ENCODE measurements at regions not wholly inside any gene's neighbourhood (a gene's known extent, or its start where the extent isn't known, plus 50 kb on each side); places are given as distances from the start of the nearest gene placed in this dataset.

DNA sequence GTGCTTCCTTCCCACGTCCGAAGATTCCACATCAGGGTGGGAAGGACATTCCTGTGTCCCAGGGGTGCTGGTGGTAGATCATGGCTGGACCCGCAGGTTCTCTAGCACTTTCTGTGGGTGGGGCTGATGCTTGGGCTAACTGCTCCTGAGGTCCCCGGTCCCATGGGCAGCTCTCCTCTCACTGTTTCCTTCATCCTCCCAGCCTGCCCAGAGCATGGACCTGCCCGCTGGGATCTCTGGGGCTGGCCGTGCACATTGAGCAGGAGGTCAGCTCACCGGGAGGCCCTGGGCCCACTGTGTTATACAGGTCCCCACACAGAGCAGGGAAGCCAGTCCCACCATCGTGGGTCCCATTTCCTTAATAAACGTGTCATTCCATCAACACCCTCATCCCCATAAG is 502.3 kb downstream of the TCERG1L start:
- TF ChIP-seq, protein P1, sequence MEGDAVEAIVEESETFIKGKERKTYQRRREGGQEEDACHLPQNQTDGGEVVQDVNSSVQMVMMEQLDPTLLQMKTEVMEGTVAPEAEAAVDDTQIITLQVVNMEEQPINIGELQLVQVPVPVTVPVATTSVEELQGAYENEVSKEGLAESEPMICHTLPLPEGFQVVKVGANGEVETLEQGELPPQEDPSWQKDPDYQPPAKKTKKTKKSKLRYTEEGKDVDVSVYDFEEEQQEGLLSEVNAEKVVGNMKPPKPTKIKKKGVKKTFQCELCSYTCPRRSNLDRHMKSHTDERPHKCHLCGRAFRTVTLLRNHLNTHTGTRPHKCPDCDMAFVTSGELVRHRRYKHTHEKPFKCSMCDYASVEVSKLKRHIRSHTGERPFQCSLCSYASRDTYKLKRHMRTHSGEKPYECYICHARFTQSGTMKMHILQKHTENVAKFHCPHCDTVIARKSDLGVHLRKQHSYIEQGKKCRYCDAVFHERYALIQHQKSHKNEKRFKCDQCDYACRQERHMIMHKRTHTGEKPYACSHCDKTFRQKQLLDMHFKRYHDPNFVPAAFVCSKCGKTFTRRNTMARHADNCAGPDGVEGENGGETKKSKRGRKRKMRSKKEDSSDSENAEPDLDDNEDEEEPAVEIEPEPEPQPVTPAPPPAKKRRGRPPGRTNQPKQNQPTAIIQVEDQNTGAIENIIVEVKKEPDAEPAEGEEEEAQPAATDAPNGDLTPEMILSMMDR (IDR thresholded peaks at IDR 0.05; ENCODE audit: low read depth, low read length): no peak
- no peak for DNase-seq (ENCODE audit: low read depth in 2 of 2)
- no peak overlapping the region for H3K4me3 ChIP-seq (replicated peaks in 1 of 2; ENCODE audit: low read depth in 2 of 2, low read length in 2 of 2)

DNA sequence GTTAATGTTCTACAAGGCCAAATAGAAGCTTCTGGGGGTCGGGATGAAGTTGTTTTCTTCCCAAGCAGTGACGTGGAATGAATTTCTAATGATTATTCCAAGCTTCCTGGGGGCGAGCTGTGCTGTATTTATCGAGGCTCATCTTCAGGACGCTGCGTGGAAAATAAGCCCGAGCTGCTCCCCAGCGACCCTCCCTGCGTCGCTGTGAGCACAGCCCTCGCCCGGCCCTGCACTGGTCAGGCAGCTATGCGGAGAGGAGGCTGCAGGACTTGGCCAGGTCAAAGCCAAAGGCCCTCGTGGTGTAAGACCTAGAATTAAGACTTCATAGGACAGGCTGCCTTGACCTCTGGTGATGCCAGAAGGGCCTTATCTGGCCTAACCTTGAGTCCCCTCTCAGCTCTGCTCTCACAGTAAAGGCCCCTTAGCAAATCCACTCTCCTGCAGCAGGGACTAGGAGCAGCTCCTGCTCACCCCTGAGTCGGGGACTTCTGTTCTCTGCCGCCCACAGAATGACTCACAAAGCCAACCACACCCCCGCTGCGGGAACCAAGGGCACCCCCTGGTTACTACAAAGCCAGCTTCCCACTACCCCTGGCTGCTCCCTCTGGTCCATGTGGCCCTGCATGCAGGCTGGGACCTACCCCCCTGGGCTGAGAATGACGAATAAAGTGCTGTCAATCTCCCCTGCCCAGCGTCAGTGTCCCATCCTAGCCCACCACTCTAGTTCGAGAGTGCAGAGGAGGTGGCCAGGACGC is 501.6 kb downstream of the TCERG1L start:
- TF ChIP-seq, protein P1 (IDR thresholded peaks at IDR 0.05; ENCODE audit: low read depth, low read length): no peak
- no peak overlapping the region for H3K4me3 ChIP-seq (replicated peaks in 1 of 2; ENCODE audit: low read depth in 2 of 2, low read length in 2 of 2)
- DNase-seq (ENCODE audit: low read depth in 2 of 2): no peak

DNA sequence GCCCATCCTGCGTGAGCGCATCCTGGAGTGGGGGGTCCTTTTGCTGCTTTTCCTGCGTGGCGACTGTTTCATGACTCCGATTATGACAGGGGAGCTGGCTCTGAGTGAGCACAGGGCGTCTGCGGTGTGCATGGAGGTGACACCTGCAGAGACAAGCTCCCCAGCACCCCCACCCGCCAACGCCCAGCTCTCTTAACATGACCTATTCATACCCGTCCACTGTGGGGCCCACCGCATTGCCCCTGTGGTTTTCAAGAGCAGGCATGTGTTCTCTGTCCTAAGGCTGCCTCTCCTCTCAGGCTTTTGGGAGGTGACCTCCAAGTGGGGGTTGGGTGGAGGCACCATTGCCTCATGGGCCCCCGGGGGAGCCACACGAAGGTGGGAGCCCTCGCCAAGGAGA is 500.7 kb downstream of the TCERG1L start:
- no peak overlapping the region for H3K4me3 ChIP-seq (replicated peaks in 1 of 2; ENCODE audit: low read depth in 2 of 2, low read length in 2 of 2)
- TF ChIP-seq, protein P1 (IDR thresholded peaks at IDR 0.05; ENCODE audit: low read depth, low read length): no peak
- no peak for DNase-seq (ENCODE audit: low read depth in 2 of 2)

DNA sequence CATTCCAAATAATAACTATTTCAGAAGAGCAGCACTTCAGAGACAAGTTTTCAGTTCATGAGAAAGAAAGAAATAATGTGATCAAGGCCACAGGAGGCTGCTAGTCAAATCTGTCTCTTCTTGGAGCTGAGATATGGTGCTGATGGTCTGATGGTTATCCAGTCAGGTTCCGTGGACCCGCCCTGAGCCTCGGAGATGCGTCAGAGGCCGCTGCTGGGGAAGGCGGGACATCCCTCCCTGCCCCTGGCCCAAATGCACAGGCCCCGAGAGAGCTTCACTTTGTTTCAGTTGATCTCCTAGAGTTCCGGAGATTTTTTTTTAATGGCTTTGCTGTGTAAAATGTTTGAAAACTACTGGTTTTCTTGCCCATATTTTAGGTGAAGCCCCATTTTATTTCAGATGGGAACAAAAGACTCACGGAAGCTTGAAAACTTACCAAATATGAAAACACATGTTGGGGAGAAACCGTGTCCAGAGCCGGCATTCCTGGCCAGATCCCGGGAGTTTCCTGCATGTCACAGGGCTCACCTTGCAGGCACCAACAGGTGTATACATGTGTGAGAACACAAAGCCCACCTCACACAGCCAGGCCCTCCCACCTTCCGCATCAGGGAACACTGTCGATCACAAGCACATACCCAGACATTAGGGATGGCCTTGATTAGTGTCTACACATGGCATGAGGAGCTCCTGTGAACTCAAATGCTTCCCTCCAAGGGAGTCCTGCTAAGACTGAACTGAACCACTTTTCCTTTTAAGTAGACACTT is 499.0 kb downstream of the TCERG1L start:
- TF ChIP-seq, protein P1 (IDR thresholded peaks at IDR 0.05; ENCODE audit: low read depth, low read length): no peak
- DNase-seq (ENCODE audit: low read depth in 2 of 2): no peak
- no peak overlapping the region for H3K4me3 ChIP-seq (replicated peaks in 1 of 2; ENCODE audit: low read depth in 2 of 2, low read length in 2 of 2)

DNA sequence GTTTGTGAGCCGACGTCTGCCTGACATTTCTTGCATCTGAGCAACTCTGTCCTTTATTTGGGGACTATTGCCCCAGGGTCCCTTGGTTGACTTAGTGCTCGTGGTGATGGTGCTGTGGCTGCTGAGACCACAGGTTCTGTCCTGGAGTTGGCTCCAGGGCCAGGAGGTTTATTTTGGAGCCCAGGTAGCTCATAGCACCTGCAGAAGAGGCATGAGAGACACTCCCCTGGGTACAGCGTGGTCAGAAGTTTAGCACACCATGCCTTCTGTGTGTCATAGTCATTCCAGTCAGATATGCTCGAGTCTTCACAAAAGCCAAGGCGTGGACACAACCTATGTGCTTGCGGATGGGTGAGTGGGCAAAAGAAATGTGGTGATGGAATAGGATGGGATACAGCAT is 496.9 kb downstream of the TCERG1L start:
- H3K4me3 ChIP-seq (replicated peaks in 1 of 2; ENCODE audit: low read depth in 2 of 2, low read length in 2 of 2): no peak overlapping the region
- TF ChIP-seq, protein P1 (IDR thresholded peaks at IDR 0.05; ENCODE audit: low read depth, low read length): no peak
- no peak for DNase-seq (ENCODE audit: low read depth in 2 of 2)

DNA sequence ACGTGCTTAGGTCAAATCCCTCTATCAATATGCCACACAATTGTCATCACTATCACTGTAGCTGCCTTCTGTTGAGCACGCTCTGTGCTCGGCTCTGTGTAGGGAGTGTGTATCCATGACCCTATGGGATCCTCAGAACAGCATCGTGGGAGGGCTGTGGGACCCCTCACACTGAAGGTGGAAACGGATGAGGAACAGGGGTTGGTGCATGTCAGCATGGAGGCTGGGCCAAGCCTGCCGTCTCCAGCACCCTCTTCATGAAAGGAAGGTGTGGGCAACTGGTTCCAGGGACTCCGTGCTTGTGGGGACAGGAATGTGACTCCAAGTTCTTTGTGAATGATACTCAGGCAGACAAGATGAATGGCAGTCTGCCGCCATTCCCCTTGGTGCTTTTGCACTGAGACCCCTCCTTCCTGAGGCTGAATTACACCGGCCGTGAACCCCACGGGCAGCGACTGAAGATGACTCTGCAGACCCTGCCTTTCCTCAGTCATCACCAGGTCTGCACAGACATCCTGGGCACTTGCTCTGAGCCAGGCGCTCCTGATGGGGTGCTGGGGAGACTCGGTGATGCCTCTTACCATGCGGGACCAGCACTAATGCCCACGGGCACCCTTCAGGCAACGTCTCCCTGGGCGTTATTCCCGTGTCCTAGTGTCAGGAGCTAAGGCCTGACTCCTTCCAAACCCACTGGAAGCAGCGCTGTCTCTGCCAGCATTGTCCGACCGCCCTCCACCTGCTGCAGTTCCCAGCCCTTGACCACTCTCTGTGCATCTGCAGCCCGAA is 495.2 kb downstream of the TCERG1L start:
- no peak overlapping the region for H3K4me3 ChIP-seq (replicated peaks in 1 of 2; ENCODE audit: low read depth in 2 of 2, low read length in 2 of 2)
- TF ChIP-seq, protein P1 (IDR thresholded peaks at IDR 0.05; ENCODE audit: low read depth, low read length): no peak
- DNase-seq (ENCODE audit: low read depth in 2 of 2): no peak
